KMS-11 (cell line): ENCODE measurements at regions not wholly inside any gene's neighbourhood (a gene's known extent, or its start where the extent isn't known, plus 50 kb on each side); places are given as distances from the start of the nearest gene placed in this dataset.

Experiments
- H2AFZ ChIP-seq: fragments of 200-600 bp; sonication (generic); 2 replicates; pipeline ENCODE4 v1.6.1; 2016; ENCODE audit warnings: antibody characterized with exemption, mixed run types, low read depth
- H3K27ac ChIP-seq: fragments of 200-600 bp; sonication (generic); 2 replicates; pipeline ENCODE4 v1.6.1; 2016; ENCODE audit warnings: mild to moderate bottlenecking, mixed run types
- H3K27me3 ChIP-seq: fragments of 200-600 bp; sonication (generic); 2 replicates; pipeline ENCODE4 v1.6.1; 2017; ENCODE audit warnings: mild to moderate bottlenecking, low read depth, mixed run types, moderate library complexity; ENCODE audit not compliant: insufficient read depth
- H3K36me3 ChIP-seq: fragments of 200-600 bp; sonication (generic); 2 replicates; pipeline ENCODE4 v1.6.1; 2017; ENCODE audit warnings: mild to moderate bottlenecking, mixed run types; ENCODE audit not compliant: insufficient read depth
- H3K4me1 ChIP-seq: fragments of 200-600 bp; sonication (generic); 2 replicates; pipeline ENCODE4 v1.6.1; 2016; ENCODE audit warnings: mild to moderate bottlenecking, low read depth, mixed run types; ENCODE audit not compliant: poor library complexity, severe bottlenecking
- H3K4me2 ChIP-seq: fragments of 200-600 bp; sonication (generic); 2 replicates; pipeline ENCODE4 v1.7.0; 2016; ENCODE audit warnings: mild to moderate bottlenecking, mixed run types
- H3K4me3 ChIP-seq: fragments of 200-600 bp; sonication (generic); IDR thresholded peaks from 2 replicates; pipeline ENCODE4 v1.6.1; 2017; ENCODE audit warnings: low read depth, low read length, mixed read lengths; ENCODE audit not compliant: insufficient read depth
- H3K79me2 ChIP-seq: fragments of 200-600 bp; sonication (generic); 2 replicates; pipeline ENCODE4 v1.6.1; 2016; ENCODE audit warnings: low read depth, mixed run types; ENCODE audit not compliant: insufficient read depth
- H3K9ac ChIP-seq: fragments of 200-600 bp; sonication (generic); 2 replicates; pipeline ENCODE4 v1.6.1; 2016; ENCODE audit warnings: mild to moderate bottlenecking, mixed run types
- H4K20me1 ChIP-seq: fragments of 200-600 bp; sonication (generic); 2 replicates; pipeline ENCODE4 v1.6.1; 2016; ENCODE audit warnings: mild to moderate bottlenecking, mixed run types; ENCODE audit not compliant: insufficient read depth
- TF ChIP-seq, protein P1 (sequence below): fragments of 200-600 bp; sonication (generic); conservative IDR thresholded peaks from 2 replicates; pipeline ENCODE4 v1.6.1; 2017; ENCODE audit warnings: low read depth, mild to moderate bottlenecking, antibody characterized with exemption, low read length, moderate library complexity, mixed read lengths

GRCh38 chr11:27931770-27932169, 176.2 kb downstream of the KIF18A start:
- no peaks in the 10 kb centered on the region for H4K20me1 ChIP-seq
- H3K4me3 ChIP-seq: no peak overlapping the region
- H2AFZ ChIP-seq: no peak overlapping the region

DNA sequence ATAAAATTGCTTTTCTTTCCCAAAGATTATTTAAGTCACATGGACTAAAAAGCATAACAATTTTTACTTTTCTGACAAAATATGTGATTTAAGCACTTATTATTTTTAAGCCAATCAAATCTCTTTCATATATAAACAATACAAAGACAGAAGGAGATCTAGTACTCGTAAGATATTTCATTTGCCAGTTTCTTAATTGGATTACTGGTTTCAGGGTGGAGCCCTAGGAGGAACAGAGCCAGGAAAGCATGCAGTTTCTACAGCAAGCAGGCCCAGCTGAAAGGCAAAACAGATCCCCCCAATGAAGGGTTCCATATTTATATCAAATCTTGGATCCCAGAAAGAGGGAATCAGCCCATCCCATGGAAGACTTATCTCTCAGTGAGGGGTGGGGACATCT, 177.0 kb downstream of the KIF18A start:
- Histone ChIP-seq H3K27ac (no peak overlapping the region), H3K36me3 (no peaks in the 10 kb centered on the region), H2AFZ (no peak overlapping the region), H4K20me1 (no peaks in the 10 kb centered on the region), H3K4me1 (no peaks in the 10 kb centered on the region), H3K79me2 (no peaks in the 10 kb centered on the region), H3K4me2 (no peak overlapping the region), H3K27me3 (no peaks in the 10 kb centered on the region), H3K9ac (no peak overlapping the region), H3K4me3 (no peak overlapping the region)
- TF ChIP-seq, protein P1, sequence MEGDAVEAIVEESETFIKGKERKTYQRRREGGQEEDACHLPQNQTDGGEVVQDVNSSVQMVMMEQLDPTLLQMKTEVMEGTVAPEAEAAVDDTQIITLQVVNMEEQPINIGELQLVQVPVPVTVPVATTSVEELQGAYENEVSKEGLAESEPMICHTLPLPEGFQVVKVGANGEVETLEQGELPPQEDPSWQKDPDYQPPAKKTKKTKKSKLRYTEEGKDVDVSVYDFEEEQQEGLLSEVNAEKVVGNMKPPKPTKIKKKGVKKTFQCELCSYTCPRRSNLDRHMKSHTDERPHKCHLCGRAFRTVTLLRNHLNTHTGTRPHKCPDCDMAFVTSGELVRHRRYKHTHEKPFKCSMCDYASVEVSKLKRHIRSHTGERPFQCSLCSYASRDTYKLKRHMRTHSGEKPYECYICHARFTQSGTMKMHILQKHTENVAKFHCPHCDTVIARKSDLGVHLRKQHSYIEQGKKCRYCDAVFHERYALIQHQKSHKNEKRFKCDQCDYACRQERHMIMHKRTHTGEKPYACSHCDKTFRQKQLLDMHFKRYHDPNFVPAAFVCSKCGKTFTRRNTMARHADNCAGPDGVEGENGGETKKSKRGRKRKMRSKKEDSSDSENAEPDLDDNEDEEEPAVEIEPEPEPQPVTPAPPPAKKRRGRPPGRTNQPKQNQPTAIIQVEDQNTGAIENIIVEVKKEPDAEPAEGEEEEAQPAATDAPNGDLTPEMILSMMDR: no peak

More at GRCh38 chr11:27931770-27932169, 176.2 kb downstream of the KIF18A start:
- H3K9ac ChIP-seq: no peak overlapping the region
- TF ChIP-seq, protein P1: no peak
- H3K4me1 ChIP-seq: no peaks in the 10 kb centered on the region
- no peaks in the 10 kb centered on the region for H3K79me2 ChIP-seq
- H3K36me3 ChIP-seq: no peaks in the 10 kb centered on the region
- H3K4me2 ChIP-seq: no peak overlapping the region
- H3K27me3 ChIP-seq: no peaks in the 10 kb centered on the region
- H3K27ac ChIP-seq: no peak overlapping the region

- no peak overlapping the region for H3K4me3 ChIP-seq
- H3K79me2 ChIP-seq: no peaks in the 10 kb centered on the region
- no peaks in the 10 kb centered on the region for H3K4me1 ChIP-seq
- H4K20me1 ChIP-seq: no peaks in the 10 kb centered on the region
- no peak overlapping the region for H2AFZ ChIP-seq
- TF ChIP-seq, protein P1: no peak
- H3K27me3 ChIP-seq: no peaks in the 10 kb centered on the region
- no peak overlapping the region for H3K4me2 ChIP-seq
- no peak overlapping the region for H3K27ac ChIP-seq
- no peaks in the 10 kb centered on the region for H3K36me3 ChIP-seq
- no peak overlapping the region for H3K9ac ChIP-seq
Observed at GRCh38 chr11:27928809-27929208, 179.1 kb downstream of the KIF18A start.

- Histone ChIP-seq H3K79me2 (no peaks in the 10 kb centered on the region), H2AFZ (no peak overlapping the region), H3K27ac (no peak overlapping the region), H3K36me3 (no peaks in the 10 kb centered on the region), H3K4me3 (no peak overlapping the region), H3K9ac (no peak overlapping the region), H3K4me1 (no peaks in the 10 kb centered on the region), H3K27me3 (no peaks in the 10 kb centered on the region), H3K4me2 (no peak overlapping the region), H4K20me1 (no peaks in the 10 kb centered on the region)
- TF ChIP-seq, protein P1: no peak
Observed at GRCh38 chr11:27926981-27927481, 180.9 kb downstream of the KIF18A start.

DNA sequence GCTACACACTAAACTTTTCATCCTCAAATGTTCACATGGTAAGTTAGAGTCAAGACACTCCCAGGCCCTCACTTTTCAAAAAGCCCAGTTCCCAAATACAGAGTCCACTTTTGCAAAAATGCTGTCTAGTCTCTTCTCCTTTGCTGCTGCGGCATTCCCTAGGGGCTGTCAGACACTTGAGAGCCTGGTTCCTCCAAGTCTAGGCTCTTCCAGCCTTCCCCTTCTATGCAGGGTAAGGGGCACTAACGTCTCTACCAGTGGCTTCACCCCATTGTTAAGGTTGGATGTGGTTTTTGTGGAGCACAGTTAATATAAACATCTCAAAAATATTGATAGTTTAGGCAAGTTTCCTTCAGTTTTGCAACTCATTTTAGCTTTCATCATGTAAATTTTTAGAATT, 181.5 kb downstream of the KIF18A start:
- H3K27me3 ChIP-seq: no peaks in the 10 kb centered on the region
- no peaks in the 10 kb centered on the region for H4K20me1 ChIP-seq
- no peak overlapping the region for H3K9ac ChIP-seq
- H3K79me2 ChIP-seq: no peaks in the 10 kb centered on the region
- H3K4me1 ChIP-seq: no peaks in the 10 kb centered on the region
- H3K27ac ChIP-seq: no peak overlapping the region
- H3K4me3 ChIP-seq: no peak overlapping the region
- TF ChIP-seq, protein P1: no peak
- H3K4me2 ChIP-seq: no peak overlapping the region
- no peaks in the 10 kb centered on the region for H3K36me3 ChIP-seq
- no peak overlapping the region for H2AFZ ChIP-seq
